Right atrium auricular region (tissue), 2 donors: ENCODE measurements at regions not wholly inside any gene's neighbourhood (a gene's known extent, or its start where the extent isn't known, plus 50 kb on each side); places are given as distances from the start of the nearest gene placed in this dataset.
"Not testable (repeated sequence)": the region's sequence is repeated elsewhere in the genome, so short reads cannot be mapped to it uniquely, and the experiment has no call there.

Experiments used
- DNase-seq: peaks from one replicate; pipeline ENCODE4 v3.0.0-alpha.2; 2019; ENCODE audit warnings: low spot score
- H3K27ac ChIP-seq, 2 donors: fragments of 200-600 bp; sonication (generic); 1 replicate in 1 of 2; 2 replicates in 1 of 2; pipeline ENCODE4 v1.5.1; 2016 to 2019
- H3K27me3 ChIP-seq, 2 donors: fragments of 200-600 bp; sonication (generic); one replicate each; pipeline versions ENCODE4 v1.5.1 to v1.6.0; 2017 to 2019
- H3K36me3 ChIP-seq: fragments of 200-600 bp; sonication (generic); one replicate; pipeline ENCODE4 v1.5.1; 2016
- H3K4me1 ChIP-seq, 2 donors: fragments of 200-600 bp; sonication (generic); one replicate each; pipeline versions ENCODE4 v1.5.1 to v1.6.0; 2017 to 2019
- H3K4me3 ChIP-seq, 2 donors: fragments of 200-600 bp; sonication (generic); 1 replicate in 1 of 2; 2 replicates in 1 of 2; pipeline ENCODE4 v1.5.1; 2017 to 2019; ENCODE audit warnings: mild to moderate bottlenecking in 1 of 2, moderate library complexity in 1 of 2
- H3K9me3 ChIP-seq, 2 donors: fragments of 200-600 bp; sonication (generic); one replicate each; pipeline ENCODE4 v1.5.1; 2019
- CTCF ChIP-seq, 2 donors: fragments of 200-600 bp; sonication (generic); IDR thresholded peaks; one replicate each; pipeline ENCODE4 v1.5.1; 2019; ENCODE audit warnings: antibody characterized with exemption in 2 of 2

DNA sequence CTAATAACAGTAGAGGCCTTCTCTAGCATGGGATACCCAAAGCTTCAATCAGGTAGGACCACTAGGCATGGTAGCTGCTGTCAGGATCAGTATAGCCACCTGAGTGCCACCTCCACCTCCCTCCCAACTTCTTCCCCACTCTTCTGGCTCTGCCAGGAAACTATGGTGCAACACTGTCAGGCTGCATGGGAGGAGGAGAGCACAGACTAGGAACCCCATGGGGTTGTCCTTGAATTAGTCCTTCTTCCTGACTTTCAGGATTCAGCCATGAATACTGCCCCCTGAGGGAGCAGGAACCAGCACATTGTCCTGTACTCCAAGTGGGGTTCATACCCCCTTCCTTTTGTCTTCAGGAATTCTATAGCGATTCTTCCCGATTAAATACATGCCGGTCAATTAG lies 340.8 kb upstream of the ONECUT1 start:
- no peak overlapping the region for H3K4me3 ChIP-seq
- no peak for TF ChIP-seq CTCF (IDR thresholded peaks at IDR 0.05)
- H3K27me3 ChIP-seq = no peaks in the 10 kb centered on the region
- no peaks in the 10 kb centered on the region for H3K36me3 ChIP-seq
- no peaks in the 10 kb centered on the region for H3K9me3 ChIP-seq
- no peaks in the 10 kb centered on the region for H3K4me1 ChIP-seq
- DNase-seq = no peak
- H3K27ac ChIP-seq = no peak overlapping the region

DNA sequence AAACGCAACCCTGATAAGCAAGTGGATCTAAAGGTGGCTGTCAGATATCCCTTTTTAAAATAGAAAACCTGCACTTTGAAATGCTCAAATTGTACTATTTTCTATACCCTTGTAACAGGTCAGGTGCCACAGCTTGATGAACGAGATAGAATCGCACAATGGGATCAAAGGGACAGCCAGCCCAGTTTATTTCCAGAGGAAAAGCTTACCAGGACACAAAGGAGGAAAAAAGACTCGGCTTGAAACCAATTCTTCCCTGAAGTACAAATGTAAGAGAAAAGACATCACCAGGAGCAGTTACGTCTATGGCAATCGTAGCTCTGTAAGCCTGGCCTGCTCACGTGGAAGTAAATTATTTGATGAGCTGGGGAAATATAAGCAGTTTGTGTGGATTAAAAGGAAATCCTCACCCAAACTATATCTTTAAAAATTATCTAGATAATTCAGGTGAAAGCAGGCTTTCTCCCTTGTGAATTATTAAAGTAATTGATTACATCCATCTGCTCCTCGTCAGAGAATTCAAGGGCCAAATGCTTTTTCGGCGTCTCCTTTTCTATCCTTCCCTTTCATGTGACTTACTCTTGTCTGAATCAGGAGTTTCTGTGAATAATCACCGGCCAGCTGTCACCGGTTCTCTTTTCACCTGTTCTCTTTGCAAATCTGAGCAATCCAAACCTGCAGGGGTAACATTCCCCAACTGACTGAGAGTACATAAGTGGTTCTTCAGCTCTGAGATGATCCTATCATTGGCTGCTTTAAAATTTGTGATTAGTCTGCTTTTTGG lies 339.2 kb upstream of the ONECUT1 start:
- TF ChIP-seq CTCF (IDR thresholded peaks at IDR 0.05) = no peak
- no peaks in the 10 kb centered on the region for H3K4me1 ChIP-seq
- no peaks in the 10 kb centered on the region for H3K36me3 ChIP-seq
- no peaks in the 10 kb centered on the region for H3K27me3 ChIP-seq
- no peaks in the 10 kb centered on the region for H3K9me3 ChIP-seq
- H3K4me3 ChIP-seq = no peak overlapping the region
- DNase-seq = no peak
- H3K27ac ChIP-seq = no peak overlapping the region

GRCh38 chr15:53128652-53129051 lies 338.5 kb upstream of the ONECUT1 start:
- H3K27ac ChIP-seq = no peak overlapping the region
- H3K27me3 ChIP-seq = no peaks in the 10 kb centered on the region
- no peaks in the 10 kb centered on the region for H3K4me1 ChIP-seq
- TF ChIP-seq CTCF (IDR thresholded peaks at IDR 0.05) = no peak
- no peaks in the 10 kb centered on the region for H3K9me3 ChIP-seq
- no peak for DNase-seq
- no peak overlapping the region for H3K4me3 ChIP-seq
- no peaks in the 10 kb centered on the region for H3K36me3 ChIP-seq

DNA sequence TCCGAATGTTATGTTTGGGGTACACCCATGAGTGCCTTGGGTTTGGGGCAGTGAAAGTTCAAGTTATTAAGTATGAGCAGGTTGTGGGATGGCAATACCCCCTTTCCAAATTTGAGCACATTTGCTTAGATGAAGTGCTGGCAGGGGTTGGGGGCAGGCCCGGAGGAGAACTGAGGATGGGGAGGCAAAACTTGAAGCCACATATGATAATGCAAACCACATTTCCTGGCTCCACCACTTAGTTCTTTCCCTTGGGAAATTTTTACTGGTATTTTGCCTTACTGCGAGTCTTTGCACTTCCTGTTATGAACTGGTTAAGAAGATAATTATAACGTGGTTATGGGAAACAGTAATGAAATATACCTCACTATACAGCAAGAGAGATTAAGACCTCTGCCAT lies 336.0 kb upstream of the ONECUT1 start:
- Histone ChIP-seq H3K36me3 (no peaks in the 10 kb centered on the region), H3K9me3 (no peaks in the 10 kb centered on the region), H3K4me1 (no peaks in the 10 kb centered on the region), H3K4me3 (no peak overlapping the region), H3K27ac (no peak overlapping the region), H3K27me3 (no peaks in the 10 kb centered on the region)
- no peak for TF ChIP-seq CTCF (IDR thresholded peaks at IDR 0.05)
- DNase-seq = no peak

DNA sequence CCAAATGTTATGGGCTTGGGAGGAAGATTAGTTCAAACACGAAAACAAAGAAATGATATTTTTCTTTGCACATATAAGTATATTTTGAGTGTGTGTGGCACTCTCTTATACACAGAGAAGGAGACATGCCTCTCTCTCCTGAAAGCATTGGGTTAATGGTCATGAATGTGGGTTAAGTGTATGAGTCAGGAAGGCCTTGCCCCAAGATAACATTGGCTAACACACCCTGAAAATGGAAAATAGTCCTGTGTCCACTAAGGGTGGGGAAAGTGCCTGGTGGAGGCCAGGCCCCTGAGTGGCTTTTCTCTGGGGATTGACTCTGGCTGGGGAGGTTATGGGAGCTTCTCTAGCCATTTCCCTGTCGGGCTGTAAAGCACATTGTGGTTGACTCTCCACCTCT lies 332.7 kb upstream of the ONECUT1 start:
- TF ChIP-seq CTCF (IDR thresholded peaks at IDR 0.05) = no peak
- DNase-seq = no peak
- Histone ChIP-seq H3K9me3 (no peaks in the 10 kb centered on the region), H3K27me3 (no peaks in the 10 kb centered on the region), H3K4me3 (no peak overlapping the region), H3K27ac (no peak overlapping the region), H3K4me1 (no peaks in the 10 kb centered on the region), H3K36me3 (no peaks in the 10 kb centered on the region)

DNA sequence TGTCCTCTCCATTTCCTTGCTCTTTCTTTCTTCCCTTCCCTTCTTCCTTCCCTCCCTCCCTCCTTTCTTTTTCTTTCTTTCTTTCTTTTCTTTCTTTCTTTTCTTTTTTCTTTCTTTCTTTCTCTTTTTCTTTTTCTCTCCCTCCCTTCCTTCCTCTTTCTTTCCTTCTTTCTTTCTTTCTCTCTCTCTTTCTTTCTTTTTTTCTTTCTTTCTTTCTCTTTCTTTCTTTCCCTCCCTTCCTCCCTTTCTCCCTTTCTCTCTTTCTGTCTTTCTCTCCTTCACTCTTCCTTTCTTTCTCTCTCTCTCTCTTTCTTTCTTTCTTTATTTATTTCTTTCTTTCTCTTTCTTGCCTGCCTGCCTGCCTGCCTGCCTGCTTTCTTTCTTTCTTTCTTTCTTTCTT lies 326.8 kb upstream of the ONECUT1 start:
- not testable (repeated sequence) for H3K27ac ChIP-seq, H3K27me3 ChIP-seq, DNase-seq, H3K36me3 ChIP-seq, H3K4me3 ChIP-seq, H3K4me1 ChIP-seq, H3K9me3 ChIP-seq
